ENCODE measurements at regions not wholly inside any gene's neighbourhood (a gene's known extent, or its start where the extent isn't known, plus 50 kb on each side); places are given as distances from the start of the nearest gene placed in this dataset.

GRCh38 chr3:102136183-102136582 lies 286.9 kb downstream of the NFKBIZ start:
- no peak for TF ChIP-seq CTCF (IDR thresholded peaks at IDR 0.05; ENCODE audit: unreplicated experiment)
- no peaks in the 10 kb centered on the region for H3K36me3 Mint-ChIP-seq (ENCODE audit: insufficient read depth)
- H3K27ac Mint-ChIP-seq = no peak overlapping the region
- H3K9me3 Mint-ChIP-seq (ENCODE audit: low read depth) = no peaks in the 10 kb centered on the region
- H3K27me3 Mint-ChIP-seq = peaks cover 9% of the 10 kb centered on the region
- no peak for DNase-seq (ENCODE audit: low spot score, unreplicated experiment)
- H3K4me3 Mint-ChIP-seq (ENCODE audit: low read depth) = no peak overlapping the region
- peaks cover 4% of the 10 kb centered on the region for H3K4me1 Mint-ChIP-seq (ENCODE audit: low read depth)

- Mint-ChIP-seq H3K9me3 (ENCODE audit: low read depth) (no peaks in the 10 kb centered on the region), H3K4me1 (ENCODE audit: low read depth) (peaks cover 10% of the 10 kb centered on the region), H3K27me3 (peaks cover 3% of the 10 kb centered on the region), H3K4me3 (ENCODE audit: low read depth) (no peak overlapping the region), H3K27ac (no peak overlapping the region), H3K36me3 (ENCODE audit: insufficient read depth) (no peaks in the 10 kb centered on the region)
- TF ChIP-seq CTCF (IDR thresholded peaks at IDR 0.05; ENCODE audit: unreplicated experiment) = no peak
- DNase-seq (ENCODE audit: low spot score, unreplicated experiment) = no peak
These were observed 290.8 kb downstream of the NFKBIZ start for GRCh38 chr3:102140116-102140515.

DNA sequence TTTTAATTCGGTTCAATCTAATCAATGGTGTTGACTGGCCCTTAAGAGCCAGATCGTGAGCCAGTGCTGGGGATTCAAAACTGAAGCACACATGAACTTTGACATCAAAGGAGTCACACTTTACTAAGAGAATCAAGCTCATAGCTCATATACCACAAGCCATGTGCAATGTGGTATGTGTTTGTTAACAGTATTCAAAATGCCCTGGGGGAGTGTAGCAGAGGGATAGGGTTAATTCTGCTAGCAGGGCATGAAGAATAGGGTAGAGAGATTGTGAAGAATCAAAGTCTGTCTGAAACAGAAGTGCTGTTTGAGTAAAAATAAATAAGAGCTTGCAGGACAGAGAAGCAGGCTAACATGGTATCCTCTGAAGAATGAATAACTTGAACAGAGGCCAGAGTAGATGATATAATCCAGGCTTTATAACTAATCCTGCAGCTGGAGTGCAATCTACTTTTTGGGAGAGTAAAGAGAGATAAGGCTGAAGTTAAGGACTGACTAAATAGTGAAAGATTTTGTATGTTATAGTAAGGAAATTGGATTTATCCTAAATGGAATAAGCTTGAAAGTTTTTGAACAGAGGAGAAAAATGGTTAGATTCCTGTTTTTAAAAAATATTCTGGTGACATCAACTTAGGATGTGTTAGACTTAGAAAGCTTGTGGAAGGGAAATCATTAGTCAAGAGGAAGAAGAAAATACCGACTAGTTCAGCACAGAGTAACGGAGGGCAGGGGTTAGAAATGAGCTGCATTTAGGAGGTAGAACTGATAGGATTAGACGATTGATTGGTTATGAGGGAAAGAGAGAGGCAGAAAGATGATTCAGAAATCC lies 292.0 kb downstream of the NFKBIZ start:
- no peak overlapping the region for H3K27ac Mint-ChIP-seq
- peaks cover 10% of the 10 kb centered on the region for H3K4me1 Mint-ChIP-seq (ENCODE audit: low read depth)
- TF ChIP-seq CTCF (IDR thresholded peaks at IDR 0.05; ENCODE audit: unreplicated experiment) = no peak
- H3K27me3 Mint-ChIP-seq = no peaks in the 10 kb centered on the region
- H3K9me3 Mint-ChIP-seq (ENCODE audit: low read depth) = no peaks in the 10 kb centered on the region
- no peak for DNase-seq (ENCODE audit: low spot score, unreplicated experiment)
- H3K4me3 Mint-ChIP-seq (ENCODE audit: low read depth) = no peak overlapping the region
- no peaks in the 10 kb centered on the region for H3K36me3 Mint-ChIP-seq (ENCODE audit: insufficient read depth)

DNA sequence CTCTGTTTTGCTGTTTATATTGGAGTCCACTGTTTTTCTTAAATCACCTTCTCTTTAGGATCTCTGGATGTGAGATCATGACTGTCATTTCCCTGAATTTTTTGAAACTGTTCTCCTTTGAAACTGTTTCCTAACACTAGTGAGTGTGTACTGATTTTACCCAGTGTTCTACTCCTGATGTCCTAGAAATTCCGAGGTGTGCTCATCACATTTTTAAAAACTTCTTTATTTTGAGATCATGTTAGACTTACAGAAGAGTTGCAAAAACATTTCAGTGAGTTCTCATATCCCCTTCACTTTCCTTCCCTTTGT lies 292.6 kb downstream of the NFKBIZ start:
- Mint-ChIP-seq H3K9me3 (ENCODE audit: low read depth) (no peaks in the 10 kb centered on the region), H3K4me1 (ENCODE audit: low read depth) (peaks cover 10% of the 10 kb centered on the region), H3K27ac (no peak overlapping the region), H3K27me3 (no peaks in the 10 kb centered on the region), H3K4me3 (ENCODE audit: low read depth) (no peak overlapping the region), H3K36me3 (ENCODE audit: insufficient read depth) (no peaks in the 10 kb centered on the region)
- DNase-seq (ENCODE audit: low spot score, unreplicated experiment) = no peak
- no peak for TF ChIP-seq CTCF (IDR thresholded peaks at IDR 0.05; ENCODE audit: unreplicated experiment)

DNA sequence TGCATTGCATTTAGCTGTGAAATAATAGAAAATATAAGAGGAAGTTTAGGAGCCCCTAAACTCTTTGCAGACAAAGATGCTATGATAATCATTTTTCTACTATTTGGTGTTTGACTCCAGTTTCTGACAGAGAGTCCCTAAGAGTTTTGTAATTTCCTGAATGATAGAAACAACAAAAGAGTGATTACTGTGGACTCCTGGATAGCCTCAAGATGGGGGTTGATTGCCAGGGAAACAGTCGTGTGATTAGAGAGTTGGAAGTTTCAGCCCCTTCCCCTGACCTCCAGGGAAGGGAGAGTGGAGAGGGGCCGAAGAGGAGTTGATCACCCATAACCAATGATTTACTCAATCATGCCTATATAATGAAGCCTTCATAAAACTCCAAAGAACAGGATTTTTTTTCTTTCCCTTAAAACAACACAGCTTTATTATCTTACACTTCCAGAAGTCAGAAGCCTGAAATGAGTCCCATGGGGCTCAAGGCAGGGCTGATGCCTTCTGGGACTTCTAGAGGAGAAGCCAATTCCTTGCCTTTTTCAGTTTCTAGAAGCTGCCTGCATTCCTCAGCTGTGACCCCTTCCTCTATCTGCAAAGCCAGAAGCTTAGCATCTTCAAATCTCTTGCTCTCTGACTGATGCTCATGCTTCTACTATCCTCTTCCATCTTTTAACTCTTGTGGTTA lies 292.3 kb upstream of the ZPLD1 start:
- no peaks in the 10 kb centered on the region for H3K36me3 Mint-ChIP-seq (ENCODE audit: insufficient read depth)
- DNase-seq (ENCODE audit: low spot score, unreplicated experiment) = no peak
- H3K27ac Mint-ChIP-seq = no peak overlapping the region
- no peaks in the 10 kb centered on the region for H3K9me3 Mint-ChIP-seq (ENCODE audit: low read depth)
- H3K27me3 Mint-ChIP-seq = no peaks in the 10 kb centered on the region
- peaks cover 10% of the 10 kb centered on the region for H3K4me1 Mint-ChIP-seq (ENCODE audit: low read depth)
- TF ChIP-seq CTCF (IDR thresholded peaks at IDR 0.05; ENCODE audit: unreplicated experiment) = no peak
- H3K4me3 Mint-ChIP-seq (ENCODE audit: low read depth) = no peak overlapping the region

Data from progenitor cell of endocrine pancreas (in vitro differentiated cells).